NCI-H2107 (cell line): ENCODE measurements at regions not wholly inside any gene's neighbourhood (a gene's known extent, or its start where the extent isn't known, plus 50 kb on each side); places are given as distances from the start of the nearest gene placed in this dataset.
"Not testable (repeated sequence)": the region's sequence is repeated elsewhere in the genome, so short reads cannot be mapped to it uniquely, and the experiment has no call there.

Source experiments
- DNase-seq: peaks from one replicate; lab custom pipeline; 2025; lab: John Stamatoyannopoulos, UW

GRCh38 chr7:8314566-8314965 is 52.6 kb upstream of the ICA1 start:
- DNase-seq = no peak

GRCh38 chr7:8319115-8319514 is 57.1 kb upstream of the ICA1 start:
- no peak for DNase-seq

GRCh38 chr7:8320174-8320573 is 58.2 kb upstream of the ICA1 start:
- DNase-seq = no peak

- DNase-seq = no peak
Measured at GRCh38 chr7:8321312-8321711, 59.3 kb upstream of the ICA1 start.

- no peak for DNase-seq
Measured at GRCh38 chr7:8322667-8323066, 60.7 kb upstream of the ICA1 start.

GRCh38 chr7:8325067-8325466 is 63.1 kb upstream of the ICA1 start:
- DNase-seq = no peak

GRCh38 chr7:8327199-8327598 is 65.2 kb upstream of the ICA1 start:
- DNase-seq = no peak

GRCh38 chr7:8338206-8338605 is 76.2 kb upstream of the ICA1 start:
- DNase-seq = no peak

- DNase-seq = peak; percentile 55
Measured at GRCh38 chr7:8343556-8343955, 81.6 kb upstream of the ICA1 start.

- DNase-seq = not testable (repeated sequence)
Measured at GRCh38 chr7:8347395-8347794, 85.4 kb upstream of the ICA1 start.

GRCh38 chr7:8351654-8352053 is 81.8 kb upstream of the NXPH1 start:
- not testable (repeated sequence) for DNase-seq

- DNase-seq = no peak
Measured at GRCh38 chr7:8353991-8354390, 79.4 kb upstream of the NXPH1 start.

GRCh38 chr7:8354503-8354902 is 78.9 kb upstream of the NXPH1 start:
- no peak for DNase-seq

GRCh38 chr7:8356071-8356470 is 77.3 kb upstream of the NXPH1 start:
- no peak for DNase-seq

GRCh38 chr7:8357536-8357935 is 75.9 kb upstream of the NXPH1 start:
- no peak for DNase-seq

- no peak for DNase-seq
Measured at GRCh38 chr7:8360564-8361153, 72.8 kb upstream of the NXPH1 start.

- DNase-seq = no peak
Measured at GRCh38 chr7:8362723-8363369, 70.6 kb upstream of the NXPH1 start.

- no peak for DNase-seq
Measured at GRCh38 chr7:8363407-8364015, 69.9 kb upstream of the NXPH1 start.

GRCh38 chr7:8365499-8366110 is 67.8 kb upstream of the NXPH1 start:
- DNase-seq = no peak

- DNase-seq = not testable (repeated sequence)
Measured at GRCh38 chr7:8368007-8368406, 65.4 kb upstream of the NXPH1 start.

GRCh38 chr7:8371742-8372141 is 61.7 kb upstream of the NXPH1 start:
- no peak for DNase-seq

GRCh38 chr7:8373851-8374250 is 59.6 kb upstream of the NXPH1 start:
- DNase-seq = no peak

GRCh38 chr7:8378349-8379019 is 54.9 kb upstream of the NXPH1 start:
- DNase-seq = no peak
